Lower leg skin (tissue), 4 donors: ENCODE measurements at regions not wholly inside any gene's neighbourhood (a gene's known extent, or its start where the extent isn't known, plus 50 kb on each side); places are given as distances from the start of the nearest gene placed in this dataset.
"Not testable (repeated sequence)": the region's sequence is repeated elsewhere in the genome, so short reads cannot be mapped to it uniquely, and the experiment has no call there.

Experiments
- DNase-seq, 2 donors: peaks; one replicate each; pipeline ENCODE4 v3.0.0-alpha.2; 2019; ENCODE audit warnings: low spot score in 2 of 2
- H3K4me3 ChIP-seq: fragments of 200-600 bp; sonication (generic); 2 replicates; pipeline ENCODE4 v1.5.1; 2017; ENCODE audit warnings: mild to moderate bottlenecking, low read depth; ENCODE audit not compliant: poor library complexity, severe bottlenecking
- POLR2A ChIP-seq, 2 donors: fragments of 450-650 bp; IDR thresholded peaks; one replicate each; pipeline ENCODE4 v1.6.1; 2016 to 2017; ENCODE audit warnings: antibody characterized with exemption in 2 of 2, mild to moderate bottlenecking in 1 of 2, moderate library complexity in 1 of 2
- WGBS, 2 donors: methylation state at CpG; one replicate each; pipeline ENCODE4 v1.1.5; 2018; 5-methylcytosine and 5-hydroxymethylcytosine counted together
- intact Hi-C: fragments of 100-400 bp; cut with DNase I; formaldehyde crosslinking; loops from one replicate; pipeline ENCODE4 v1.15.0; 2023; ENCODE audit warnings: low total_unique reads
- TF ChIP-seq, protein P1 (sequence below), 3 donors: fragments of 450-650 bp; IDR thresholded peaks; one replicate each; pipeline ENCODE4 v1.5.1; 2016; ENCODE audit warnings: antibody characterized with exemption in 3 of 3, mild to moderate bottlenecking in 3 of 3, moderate library complexity in 2 of 3

GRCh38 chr20:47984437-47984836 is 199.2 kb upstream of the SULF2 start:
- WGBS, 2 donors, result 82 to 85% methylated on average over 6 of the region's 6 CpGs

DNA sequence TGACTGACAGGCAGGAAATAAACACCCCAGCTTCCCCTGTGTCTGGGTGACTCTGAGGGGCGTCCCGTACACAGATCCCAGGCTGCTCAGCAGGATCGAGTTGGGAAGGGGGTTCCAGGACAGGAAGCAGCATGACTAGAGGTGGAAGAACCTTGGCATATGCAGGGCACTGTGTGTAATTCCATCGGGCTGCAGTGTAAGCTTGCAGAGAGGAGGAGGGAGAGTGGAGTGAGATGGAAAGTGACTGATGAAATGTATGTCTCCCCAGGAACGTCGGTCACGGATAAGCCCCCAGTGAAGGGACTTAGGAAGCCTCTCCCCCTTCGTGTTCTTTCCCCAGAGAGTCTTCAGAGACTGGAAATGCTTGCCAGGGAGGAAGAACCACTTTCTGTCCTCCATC is 198.4 kb upstream of the SULF2 start:
- H3K4me3 ChIP-seq, intact Hi-C loops, DNase-seq: not testable (repeated sequence)
- 39 to 56% methylated on average over 8 of the region's 8 CpGs for WGBS, 2 donors

More at GRCh38 chr20:47984437-47984836, 199.2 kb upstream of the SULF2 start:
- TF ChIP-seq, protein P1, sequence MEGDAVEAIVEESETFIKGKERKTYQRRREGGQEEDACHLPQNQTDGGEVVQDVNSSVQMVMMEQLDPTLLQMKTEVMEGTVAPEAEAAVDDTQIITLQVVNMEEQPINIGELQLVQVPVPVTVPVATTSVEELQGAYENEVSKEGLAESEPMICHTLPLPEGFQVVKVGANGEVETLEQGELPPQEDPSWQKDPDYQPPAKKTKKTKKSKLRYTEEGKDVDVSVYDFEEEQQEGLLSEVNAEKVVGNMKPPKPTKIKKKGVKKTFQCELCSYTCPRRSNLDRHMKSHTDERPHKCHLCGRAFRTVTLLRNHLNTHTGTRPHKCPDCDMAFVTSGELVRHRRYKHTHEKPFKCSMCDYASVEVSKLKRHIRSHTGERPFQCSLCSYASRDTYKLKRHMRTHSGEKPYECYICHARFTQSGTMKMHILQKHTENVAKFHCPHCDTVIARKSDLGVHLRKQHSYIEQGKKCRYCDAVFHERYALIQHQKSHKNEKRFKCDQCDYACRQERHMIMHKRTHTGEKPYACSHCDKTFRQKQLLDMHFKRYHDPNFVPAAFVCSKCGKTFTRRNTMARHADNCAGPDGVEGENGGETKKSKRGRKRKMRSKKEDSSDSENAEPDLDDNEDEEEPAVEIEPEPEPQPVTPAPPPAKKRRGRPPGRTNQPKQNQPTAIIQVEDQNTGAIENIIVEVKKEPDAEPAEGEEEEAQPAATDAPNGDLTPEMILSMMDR (IDR thresholded peaks at IDR 0.05), result no peak
- TF ChIP-seq POLR2A (IDR thresholded peaks at IDR 0.05), result no peak
- intact Hi-C loops, result no loop called here
- DNase-seq, result peak in 1 of 2 donors; percentile 79
- H3K4me3 ChIP-seq, result no peak overlapping the region

DNA sequence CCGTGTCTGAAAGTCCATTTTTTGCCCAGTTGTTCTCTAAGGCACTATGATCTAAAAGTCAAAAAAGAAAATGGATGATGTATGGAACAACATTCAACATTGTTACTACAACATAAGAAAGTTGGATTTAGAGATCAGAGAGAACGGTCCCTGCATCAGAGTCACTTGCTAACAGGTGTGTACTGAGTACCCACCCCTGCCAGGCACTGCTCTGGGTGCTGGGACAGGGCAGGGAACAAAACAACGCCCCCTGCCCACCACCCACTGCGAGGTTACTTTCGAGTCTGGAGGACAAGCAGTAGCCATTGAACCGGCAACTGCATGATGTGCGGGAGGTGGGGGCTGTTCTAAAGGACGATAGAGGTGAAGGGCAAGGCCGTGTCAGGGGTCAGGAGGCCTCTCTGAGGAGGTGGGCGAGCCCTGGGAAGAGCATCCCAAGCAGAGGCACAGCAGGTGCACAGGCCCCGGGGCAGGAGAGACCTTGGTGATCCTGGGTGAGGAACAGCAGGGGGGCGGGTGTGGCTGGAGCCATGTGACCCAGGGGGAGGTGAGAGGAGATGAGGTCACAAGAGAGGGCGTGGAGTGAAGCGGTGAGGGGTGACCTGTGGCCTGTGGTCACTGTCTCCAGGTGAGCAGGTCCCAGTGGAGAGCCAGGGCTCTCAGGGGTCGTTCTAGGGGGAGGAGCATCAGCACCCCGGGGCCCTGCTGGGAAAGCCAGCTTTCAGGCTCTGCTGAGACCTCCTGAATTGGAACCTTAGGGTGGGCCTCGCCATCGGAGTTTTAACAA is 197.5 kb upstream of the SULF2 start:
- TF ChIP-seq, protein P1 (IDR thresholded peaks at IDR 0.05), result no peak
- TF ChIP-seq POLR2A (IDR thresholded peaks at IDR 0.05), result no peak
- H3K4me3 ChIP-seq, result no peak overlapping the region
- WGBS, 2 donors, result 82 to 85% methylated on average over 18 of the region's 18 CpGs
- intact Hi-C loops, result no loop called here
- DNase-seq, result no peak

- DNase-seq, result no peak
- no peak overlapping the region for H3K4me3 ChIP-seq
- WGBS, 2 donors, result 77 to 85% methylated on average over 6 of the region's 6 CpGs
- TF ChIP-seq, protein P1 (IDR thresholded peaks at IDR 0.05), result no peak
- no peak for TF ChIP-seq POLR2A (IDR thresholded peaks at IDR 0.05)
- intact Hi-C loops, result no loop called here
These were observed 195.9 kb upstream of the SULF2 start for GRCh38 chr20:47981222-47981621.

DNA sequence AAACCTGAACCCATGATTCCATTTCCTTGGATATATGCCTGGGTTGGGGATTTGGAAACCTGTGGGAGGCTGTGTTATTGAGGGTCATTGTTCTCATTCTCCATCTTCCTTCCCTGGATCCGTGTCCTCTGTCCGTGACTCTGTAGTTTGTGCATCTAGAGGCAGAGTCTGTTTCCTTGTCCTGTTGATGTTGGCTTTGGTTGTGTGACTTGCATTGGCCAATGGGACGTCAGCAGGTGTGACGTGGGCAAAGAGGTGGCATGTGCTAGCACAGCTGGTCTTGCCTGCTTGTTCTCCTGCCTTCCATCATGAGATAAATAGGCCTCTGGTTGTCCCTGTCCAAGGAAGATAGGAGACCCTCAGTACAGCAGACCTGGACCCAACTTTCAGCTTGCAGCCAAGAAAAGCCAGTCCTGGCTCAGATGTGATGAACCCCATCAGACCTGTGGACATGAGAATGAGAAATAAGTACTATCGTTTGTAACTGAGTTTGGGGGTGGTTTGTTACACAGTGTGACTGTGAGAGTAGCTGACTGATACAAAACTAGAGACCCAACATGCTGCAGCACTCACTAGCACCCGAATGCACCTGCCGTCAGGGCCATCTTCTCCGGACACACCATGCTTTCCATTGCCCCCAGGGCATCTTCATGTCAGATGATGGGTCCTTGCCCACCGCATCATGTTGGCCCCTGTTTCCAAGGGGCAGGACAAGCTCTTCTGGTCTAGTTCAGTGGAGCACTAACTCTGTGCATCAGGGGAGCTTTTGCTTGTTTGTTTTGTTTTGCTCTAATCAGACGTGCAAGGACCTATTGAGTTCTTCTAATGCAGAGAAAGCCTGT is 195.3 kb upstream of the SULF2 start:
- WGBS, 2 donors, result 90 to 91% methylated on average over 10 of the region's 10 CpGs
- intact Hi-C loops, result no loop called here
- no peak for DNase-seq
- no peak overlapping the region for H3K4me3 ChIP-seq
- TF ChIP-seq POLR2A (IDR thresholded peaks at IDR 0.05), result no peak

GRCh38 chr20:47979361-47980095 is 194.2 kb upstream of the SULF2 start:
- DNase-seq, H3K4me3 ChIP-seq, intact Hi-C loops: not testable (repeated sequence)
- WGBS, 2 donors, result 33 to 46% methylated on average over 11 of the region's 11 CpGs

GRCh38 chr20:47978428-47979120 is 193.3 kb upstream of the SULF2 start:
- WGBS, 2 donors, result 81 to 86% methylated on average over 4 to 14 of the region's 19 CpGs
- intact Hi-C loops, H3K4me3 ChIP-seq, DNase-seq: not testable (repeated sequence)

- H3K4me3 ChIP-seq, intact Hi-C loops, DNase-seq: not testable (repeated sequence)
- WGBS, 2 donors, result 49 to 57% methylated on average over 8 of the region's 8 CpGs
These were observed 192.5 kb upstream of the SULF2 start for GRCh38 chr20:47977789-47978252.

GRCh38 chr20:47977017-47977788 is 191.9 kb upstream of the SULF2 start:
- H3K4me3 ChIP-seq, intact Hi-C loops, DNase-seq: not testable (repeated sequence)
- 76 to 85% methylated on average over 20 of the region's 20 CpGs for WGBS, 2 donors
